GM18909 (cell line): ENCODE measurements at regions not wholly inside any gene's neighbourhood (a gene's known extent, or its start where the extent isn't known, plus 50 kb on each side); places are given as distances from the start of the nearest gene placed in this dataset.
"Not testable (repeated sequence)": the region's sequence is repeated elsewhere in the genome, so short reads cannot be mapped to it uniquely, and the experiment has no call there.

Source experiments
- ATAC-seq: cut with Tn5 transposase; IDR thresholded peaks from one replicate; pipeline ENCODE4 v1.9.1; 2021; ENCODE audit warnings: mild to moderate bottlenecking; ENCODE audit not compliant: unreplicated experiment, poor library complexity

- ATAC-seq, result no peak
Measured at GRCh38 chr1:184859381-184860105, 104.9 kb upstream of the EDEM3 start.

GRCh38 chr1:184858288-184858687, 103.6 kb upstream of the EDEM3 start:
- no peak for ATAC-seq

DNA sequence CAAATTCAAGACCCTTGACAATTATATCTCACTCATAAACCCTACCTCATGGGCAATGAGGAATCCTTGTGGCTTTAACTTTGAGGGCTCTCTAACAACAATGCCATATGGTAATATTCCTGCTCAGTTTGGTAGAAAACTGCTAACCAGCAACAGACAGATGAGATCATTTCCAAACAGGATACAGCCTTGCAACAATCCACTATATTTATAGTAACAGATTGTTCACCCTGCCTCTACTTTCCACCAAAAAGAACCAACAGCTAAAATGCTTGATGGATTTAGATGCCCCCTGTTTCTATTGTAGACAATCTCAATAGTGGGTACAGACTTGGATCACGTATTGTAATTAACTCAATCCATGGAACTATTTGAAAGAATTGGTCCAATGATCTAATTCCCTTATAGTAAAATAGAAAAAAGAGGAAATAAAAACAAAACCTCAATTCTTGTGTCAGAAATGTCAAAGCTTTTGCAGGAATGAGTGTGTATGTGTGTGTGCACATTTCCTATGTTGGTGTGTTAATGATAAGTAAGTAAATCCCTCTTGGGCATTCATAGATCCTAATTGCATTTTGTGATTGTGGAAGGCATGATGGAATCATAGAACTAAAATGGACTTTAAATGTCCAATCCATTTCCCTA, 100.0 kb upstream of the EDEM3 start:
- ATAC-seq, result no peak

DNA sequence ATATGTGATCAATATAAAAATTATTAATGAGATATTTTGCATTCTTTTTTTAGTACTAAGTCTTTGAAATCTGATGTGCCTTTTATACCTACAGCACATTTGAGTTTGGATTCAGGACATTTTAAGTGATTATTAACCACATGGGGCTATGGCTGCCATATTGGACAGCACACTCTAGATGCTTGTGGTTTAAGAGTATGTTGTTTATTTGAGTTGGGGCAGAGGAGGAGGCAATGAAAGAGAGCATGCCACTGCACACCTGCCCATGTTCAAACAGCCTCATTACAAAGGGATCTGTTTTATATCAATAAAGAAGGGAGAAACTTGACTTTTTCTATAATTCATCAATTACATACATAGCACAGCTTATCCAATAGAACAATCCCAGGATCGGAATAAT, 99.4 kb upstream of the EDEM3 start:
- no peak for ATAC-seq

- no peak for ATAC-seq
Measured at GRCh38 chr1:184851822-184852746, 97.4 kb upstream of the EDEM3 start.

- peak; percentile 100 for ATAC-seq
Measured at GRCh38 chr1:184843732-184844495, 89.3 kb upstream of the EDEM3 start.

GRCh38 chr1:184840596-184840995, 85.9 kb upstream of the EDEM3 start:
- ATAC-seq, result no peak

DNA sequence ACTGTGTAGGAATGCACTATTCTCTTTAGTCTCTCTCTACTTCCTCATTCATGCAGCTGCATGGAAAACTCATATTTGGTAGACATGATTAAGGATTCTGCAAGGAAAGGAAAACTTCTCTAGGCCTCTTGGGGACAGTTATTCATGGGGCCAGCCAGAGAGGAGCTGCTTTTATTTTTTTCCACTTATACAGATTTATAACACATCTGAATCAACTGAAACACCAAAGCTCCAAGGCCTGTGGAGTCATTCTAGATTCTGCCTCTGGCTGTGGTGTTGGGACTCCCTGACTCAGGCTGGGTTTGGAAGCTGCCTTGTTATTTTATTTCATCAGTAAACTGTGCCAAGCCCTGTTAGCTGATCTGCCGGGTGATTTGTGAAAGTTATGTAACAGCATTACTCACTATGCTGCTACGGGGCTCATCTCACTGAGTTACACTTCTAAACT, 83.9 kb upstream of the EDEM3 start:
- no peak for ATAC-seq

GRCh38 chr1:184836934-184837895, 82.6 kb upstream of the EDEM3 start:
- peak; percentile 55 for ATAC-seq

- ATAC-seq, result no peak
Measured at GRCh38 chr1:184836141-184836540, 81.5 kb upstream of the EDEM3 start.

- ATAC-seq, result not testable (repeated sequence)
Measured at GRCh38 chr1:184833994-184834393, 79.3 kb upstream of the EDEM3 start.

DNA sequence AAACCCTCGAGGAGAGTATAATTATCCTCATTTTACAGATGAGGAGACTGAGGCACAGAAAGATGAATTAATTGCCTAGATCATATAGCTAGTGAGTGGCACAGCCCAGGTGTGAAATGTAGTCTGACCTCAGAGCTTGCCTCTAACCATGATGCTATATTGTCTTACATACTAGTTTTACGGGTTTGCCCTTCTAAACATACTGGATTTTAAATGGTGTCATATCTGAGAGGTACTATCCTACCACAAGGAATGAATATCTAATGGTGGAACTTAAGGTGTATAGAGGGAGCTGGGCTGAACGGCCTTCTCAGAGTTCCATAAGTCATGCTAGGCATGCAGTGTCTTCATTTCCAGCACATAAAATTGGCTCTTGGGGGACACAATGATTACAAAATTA, 77.9 kb upstream of the EDEM3 start:
- no peak for ATAC-seq

- ATAC-seq, result not testable (repeated sequence)
Measured at GRCh38 chr1:184829496-184829895, 74.8 kb upstream of the EDEM3 start.

- ATAC-seq, result no peak
Measured at GRCh38 chr1:184828369-184828717, 73.7 kb upstream of the EDEM3 start.

DNA sequence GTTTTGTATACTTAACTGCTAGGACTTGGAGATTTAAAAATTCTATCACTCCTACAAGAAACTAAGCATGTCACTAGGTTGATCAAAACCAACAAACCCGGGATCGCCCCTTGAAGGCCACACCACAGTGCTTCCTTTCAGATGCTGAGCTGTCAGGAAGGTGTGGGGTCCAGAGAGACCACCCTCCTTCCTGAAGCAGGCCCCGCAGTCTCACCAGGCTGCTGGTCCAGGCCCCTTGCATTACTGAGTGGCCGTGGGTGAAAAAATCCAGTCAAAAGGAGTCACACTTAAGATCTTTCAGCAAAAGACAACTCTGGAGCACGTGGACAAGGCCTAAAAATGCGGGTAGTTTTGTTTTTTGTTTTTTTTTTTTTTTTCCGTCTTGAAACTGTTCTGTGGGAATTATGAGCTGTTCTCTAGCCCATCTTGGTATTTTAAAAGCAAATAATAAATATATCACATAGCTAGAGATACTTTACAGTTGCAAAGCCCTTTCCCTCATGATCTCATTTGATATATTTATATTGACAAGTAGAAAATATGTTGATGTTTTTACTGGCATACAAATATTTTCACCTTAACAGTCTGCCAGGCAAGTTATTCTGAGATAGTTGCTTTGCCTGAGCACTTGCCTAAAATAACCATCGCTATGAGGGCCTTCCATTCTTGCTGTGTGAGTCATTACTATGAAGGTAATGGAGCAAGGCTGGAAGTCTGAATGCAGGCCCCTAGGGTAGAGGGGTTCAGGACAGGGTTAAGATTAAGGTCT, 73.1 kb upstream of the EDEM3 start:
- ATAC-seq, result no peak

DNA sequence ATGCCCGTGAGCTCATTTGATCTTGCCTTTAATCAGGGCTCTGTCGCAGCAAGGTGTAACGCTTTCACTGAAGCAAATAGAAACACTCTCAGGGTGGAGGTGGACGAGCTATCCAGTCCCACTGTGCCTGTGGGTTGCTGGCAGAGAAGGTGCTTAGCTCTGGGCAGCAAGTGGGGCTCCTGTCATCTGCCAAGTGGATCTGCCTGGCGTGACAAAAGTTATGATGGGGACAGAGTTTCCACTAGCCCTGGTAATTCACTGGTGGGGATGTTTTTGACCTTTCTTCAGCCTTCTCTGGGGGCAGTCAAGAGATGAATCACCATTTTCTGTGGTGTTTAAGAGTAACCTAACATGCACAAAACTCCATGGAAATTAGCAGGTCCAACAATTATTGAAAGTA, 71.3 kb upstream of the EDEM3 start:
- ATAC-seq, result no peak

DNA sequence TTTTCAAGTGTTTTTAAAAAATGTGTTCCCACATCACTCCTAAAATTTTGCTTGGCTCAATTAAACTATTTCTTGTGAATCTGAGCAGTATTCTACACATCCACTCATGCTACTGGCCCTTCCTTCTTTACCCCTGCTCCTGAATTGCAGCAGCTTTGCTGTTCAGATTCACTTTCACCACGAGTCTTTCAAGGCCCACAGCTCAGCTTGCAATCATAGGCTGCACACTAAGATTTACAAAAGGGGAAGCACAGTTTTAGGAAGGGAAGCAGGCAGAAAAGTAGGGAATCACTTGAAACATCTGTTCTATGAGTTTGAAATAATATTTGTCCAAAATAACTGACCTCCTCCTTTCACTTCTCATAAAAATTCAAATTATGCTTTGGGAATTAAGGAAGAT, 70.9 kb upstream of the EDEM3 start:
- ATAC-seq, result no peak

DNA sequence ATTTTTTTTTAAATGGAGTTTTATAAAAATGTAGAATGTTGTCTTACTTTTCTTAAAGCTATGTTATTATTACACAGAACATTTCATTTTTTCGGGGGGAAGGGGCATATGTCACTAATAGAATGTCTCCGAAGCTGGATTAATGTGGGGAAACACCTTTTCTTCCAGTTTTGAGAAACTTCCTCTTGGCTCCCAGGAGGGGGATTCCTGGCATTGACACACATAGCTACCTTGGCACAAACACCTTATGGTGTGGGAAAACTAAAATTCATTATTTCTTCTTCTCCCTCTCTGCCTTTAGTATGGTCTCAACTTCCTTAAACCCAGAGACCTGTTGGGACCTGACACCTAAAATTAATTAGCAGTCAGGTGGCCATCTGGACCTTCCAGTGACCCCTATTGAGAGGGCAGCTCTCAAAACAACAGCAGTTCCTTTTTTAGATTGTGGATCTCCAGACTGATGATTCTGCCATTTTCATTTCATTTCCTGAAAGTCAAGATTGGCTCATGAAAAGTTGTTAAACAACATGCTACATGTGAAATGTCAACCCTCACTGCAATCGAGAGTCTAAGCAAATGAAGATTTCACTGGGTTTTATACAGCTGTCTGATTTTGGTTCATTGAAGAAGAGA, 70.1 kb upstream of the EDEM3 start:
- ATAC-seq, result no peak
